ENCODE measurements at regions not wholly inside any gene's neighbourhood (a gene's known extent, or its start where the extent isn't known, plus 50 kb on each side); places are given as distances from the start of the nearest gene placed in this dataset.

- H2AFZ ChIP-seq (ENCODE audit: low read length) = no peak overlapping the region
- H3K4me1 ChIP-seq (ENCODE audit: low read length) = no peaks in the 10 kb centered on the region
- H3K9me2 ChIP-seq (replicated peaks; ENCODE audit: insufficient read depth, low read length) = no peaks in the 10 kb centered on the region
- no peaks in the 10 kb centered on the region for H3K27me3 ChIP-seq (ENCODE audit: low read length)
- no peak for DNase-seq
- H3K9me3 ChIP-seq (ENCODE audit: low read length) = no peaks in the 10 kb centered on the region
- no peak overlapping the region for H3K9ac ChIP-seq (ENCODE audit: low read length)
- H4K20me1 ChIP-seq (ENCODE audit: insufficient read depth, low read depth, low read length) = no peaks in the 10 kb centered on the region
- H3K4me3 ChIP-seq (ENCODE audit: low read length) = no peak overlapping the region
- no peaks in the 10 kb centered on the region for H3K36me3 ChIP-seq (ENCODE audit: insufficient read depth, low read length)
- H3K79me2 ChIP-seq (ENCODE audit: low read length) = no peaks in the 10 kb centered on the region
- no peak overlapping the region for H3K27ac ChIP-seq (ENCODE audit: low read length)
- no peak overlapping the region for H3K4me2 ChIP-seq (ENCODE audit: low read depth, low read length, poor library complexity, severe bottlenecking)
These were observed 148.8 kb upstream of the GADL1 start for GRCh38 chr3:31043184-31043819.

GRCh38 chr3:31047673-31048072, 153.2 kb upstream of the GADL1 start:
- Histone ChIP-seq H3K4me2 (ENCODE audit: low read depth, low read length, poor library complexity, severe bottlenecking) (no peak overlapping the region), H3K9ac (ENCODE audit: low read length) (no peak overlapping the region), H3K27me3 (ENCODE audit: low read length) (0 out of 2 replicates have a peak, but pooled peaks cover 2% of the 10 kb centered on the region), H3K79me2 (ENCODE audit: low read length) (no peaks in the 10 kb centered on the region), H3K9me2 (replicated peaks; ENCODE audit: insufficient read depth, low read length) (no peaks in the 10 kb centered on the region; the same call in 1 of the 2 replicates), H3K4me3 (ENCODE audit: low read length) (no peak overlapping the region), H3K27ac (ENCODE audit: low read length) (no peak overlapping the region), H3K36me3 (ENCODE audit: insufficient read depth, low read length) (no peaks in the 10 kb centered on the region), H3K9me3 (ENCODE audit: low read length) (no peaks in the 10 kb centered on the region), H4K20me1 (ENCODE audit: insufficient read depth, low read depth, low read length) (no peaks in the 10 kb centered on the region), H3K4me1 (ENCODE audit: low read length) (no peaks in the 10 kb centered on the region), H2AFZ (ENCODE audit: low read length) (no peak overlapping the region)
- DNase-seq = no peak

- Histone ChIP-seq H3K4me2 (ENCODE audit: low read depth, low read length, poor library complexity, severe bottlenecking) (no peak overlapping the region), H3K4me3 (ENCODE audit: low read length) (no peak overlapping the region), H3K9me3 (ENCODE audit: low read length) (no peaks in the 10 kb centered on the region), H3K9ac (ENCODE audit: low read length) (no peak overlapping the region), H3K9me2 (replicated peaks; ENCODE audit: insufficient read depth, low read length) (no peaks in the 10 kb centered on the region; the same call in 1 of the 2 replicates), H2AFZ (ENCODE audit: low read length) (no peak overlapping the region), H3K36me3 (ENCODE audit: insufficient read depth, low read length) (no peaks in the 10 kb centered on the region), H4K20me1 (ENCODE audit: insufficient read depth, low read depth, low read length) (no peaks in the 10 kb centered on the region), H3K27ac (ENCODE audit: low read length) (no peak overlapping the region), H3K27me3 (ENCODE audit: low read length) (0 out of 2 replicates have a peak, but pooled peaks cover 2% of the 10 kb centered on the region), H3K79me2 (ENCODE audit: low read length) (no peaks in the 10 kb centered on the region), H3K4me1 (ENCODE audit: low read length) (no peaks in the 10 kb centered on the region)
- no peak for DNase-seq
These were observed 153.7 kb upstream of the GADL1 start for GRCh38 chr3:31048143-31048542.

GRCh38 chr3:31050296-31050695, 155.8 kb upstream of the GADL1 start:
- Histone ChIP-seq H3K9ac (ENCODE audit: low read length) (no peak overlapping the region), H3K27ac (ENCODE audit: low read length) (no peak overlapping the region), H3K4me2 (ENCODE audit: low read depth, low read length, poor library complexity, severe bottlenecking) (no peak overlapping the region), H4K20me1 (ENCODE audit: insufficient read depth, low read depth, low read length) (no peaks in the 10 kb centered on the region), H2AFZ (ENCODE audit: low read length) (no peak overlapping the region), H3K9me2 (replicated peaks; ENCODE audit: insufficient read depth, low read length) (no peaks in the 10 kb centered on the region; the same call in 1 of the 2 replicates), H3K4me3 (ENCODE audit: low read length) (no peak overlapping the region), H3K27me3 (ENCODE audit: low read length) (0 out of 2 replicates have a peak, but pooled peaks cover 2% of the 10 kb centered on the region), H3K79me2 (ENCODE audit: low read length) (no peaks in the 10 kb centered on the region), H3K36me3 (ENCODE audit: insufficient read depth, low read length) (no peaks in the 10 kb centered on the region), H3K9me3 (ENCODE audit: low read length) (no peaks in the 10 kb centered on the region), H3K4me1 (ENCODE audit: low read length) (no peaks in the 10 kb centered on the region)
- DNase-seq = no peak

- 0 out of 2 replicates have a peak, but pooled peaks cover 2% of the 10 kb centered on the region for H3K27me3 ChIP-seq (ENCODE audit: low read length)
- no peak overlapping the region for H3K27ac ChIP-seq (ENCODE audit: low read length)
- no peak overlapping the region for H3K9ac ChIP-seq (ENCODE audit: low read length)
- H3K36me3 ChIP-seq (ENCODE audit: insufficient read depth, low read length) = no peaks in the 10 kb centered on the region
- H3K4me1 ChIP-seq (ENCODE audit: low read length) = no peaks in the 10 kb centered on the region
- H4K20me1 ChIP-seq (ENCODE audit: insufficient read depth, low read depth, low read length) = no peaks in the 10 kb centered on the region
- H3K79me2 ChIP-seq (ENCODE audit: low read length) = no peaks in the 10 kb centered on the region
- DNase-seq = no peak
- no peaks in the 10 kb centered on the region for H3K9me3 ChIP-seq (ENCODE audit: low read length)
- no peak overlapping the region for H3K4me3 ChIP-seq (ENCODE audit: low read length)
- no peak overlapping the region for H3K4me2 ChIP-seq (ENCODE audit: low read depth, low read length, poor library complexity, severe bottlenecking)
- no peak overlapping the region for H2AFZ ChIP-seq (ENCODE audit: low read length)
- H3K9me2 ChIP-seq (replicated peaks; ENCODE audit: insufficient read depth, low read length) = no peaks in the 10 kb centered on the region; the same call in 1 of the 2 replicates
These were observed 156.8 kb upstream of the GADL1 start for GRCh38 chr3:31051226-31051625.

- no peaks in the 10 kb centered on the region for H3K4me1 ChIP-seq (ENCODE audit: low read length)
- no peak for DNase-seq
- no peaks in the 10 kb centered on the region for H4K20me1 ChIP-seq (ENCODE audit: insufficient read depth, low read depth, low read length)
- H3K9me2 ChIP-seq (replicated peaks; ENCODE audit: insufficient read depth, low read length) = no peaks in the 10 kb centered on the region; the same call in 1 of the 2 replicates
- H2AFZ ChIP-seq (ENCODE audit: low read length) = no peak overlapping the region
- H3K9ac ChIP-seq (ENCODE audit: low read length) = no peak overlapping the region
- no peak overlapping the region for H3K4me3 ChIP-seq (ENCODE audit: low read length)
- no peaks in the 10 kb centered on the region for H3K79me2 ChIP-seq (ENCODE audit: low read length)
- H3K9me3 ChIP-seq (ENCODE audit: low read length) = no peaks in the 10 kb centered on the region
- no peaks in the 10 kb centered on the region for H3K36me3 ChIP-seq (ENCODE audit: insufficient read depth, low read length)
- no peak overlapping the region for H3K27ac ChIP-seq (ENCODE audit: low read length)
- no peak overlapping the region for H3K4me2 ChIP-seq (ENCODE audit: low read depth, low read length, poor library complexity, severe bottlenecking)
- 0 out of 2 replicates have a peak, but pooled peaks cover 2% of the 10 kb centered on the region for H3K27me3 ChIP-seq (ENCODE audit: low read length)
These were observed 158.8 kb upstream of the GADL1 start for GRCh38 chr3:31053299-31053698.

- Histone ChIP-seq H2AFZ (ENCODE audit: low read length) (no peak overlapping the region), H3K9me3 (ENCODE audit: low read length) (no peaks in the 10 kb centered on the region), H3K27ac (ENCODE audit: low read length) (no peak overlapping the region), H3K27me3 (ENCODE audit: low read length) (0 out of 2 replicates have a peak, but pooled peaks cover 2% of the 10 kb centered on the region), H3K4me2 (ENCODE audit: low read depth, low read length, poor library complexity, severe bottlenecking) (no peak overlapping the region), H3K79me2 (ENCODE audit: low read length) (no peaks in the 10 kb centered on the region), H3K9ac (ENCODE audit: low read length) (no peak overlapping the region), H3K4me3 (ENCODE audit: low read length) (no peak overlapping the region), H3K4me1 (ENCODE audit: low read length) (no peaks in the 10 kb centered on the region), H3K36me3 (ENCODE audit: insufficient read depth, low read length) (no peaks in the 10 kb centered on the region), H4K20me1 (ENCODE audit: insufficient read depth, low read depth, low read length) (no peaks in the 10 kb centered on the region), H3K9me2 (replicated peaks; ENCODE audit: insufficient read depth, low read length) (no peaks in the 10 kb centered on the region; the same call in 1 of the 2 replicates)
- DNase-seq = no peak
These were observed 159.6 kb upstream of the GADL1 start for GRCh38 chr3:31054032-31054431.

- H2AFZ ChIP-seq (ENCODE audit: low read length) = no peak overlapping the region
- H3K36me3 ChIP-seq (ENCODE audit: insufficient read depth, low read length) = no peaks in the 10 kb centered on the region
- no peaks in the 10 kb centered on the region for H4K20me1 ChIP-seq (ENCODE audit: insufficient read depth, low read depth, low read length)
- 0 out of 2 replicates have a peak, but pooled peaks cover 2% of the 10 kb centered on the region for H3K27me3 ChIP-seq (ENCODE audit: low read length)
- H3K9me3 ChIP-seq (ENCODE audit: low read length) = no peaks in the 10 kb centered on the region
- H3K4me2 ChIP-seq (ENCODE audit: low read depth, low read length, poor library complexity, severe bottlenecking) = no peak overlapping the region
- DNase-seq = no peak
- H3K27ac ChIP-seq (ENCODE audit: low read length) = no peak overlapping the region
- H3K79me2 ChIP-seq (ENCODE audit: low read length) = no peaks in the 10 kb centered on the region
- H3K4me3 ChIP-seq (ENCODE audit: low read length) = no peak overlapping the region
- no peak overlapping the region for H3K9ac ChIP-seq (ENCODE audit: low read length)
- H3K4me1 ChIP-seq (ENCODE audit: low read length) = no peaks in the 10 kb centered on the region
- no peaks in the 10 kb centered on the region for H3K9me2 ChIP-seq (replicated peaks; ENCODE audit: insufficient read depth, low read length)
These were observed 161.3 kb upstream of the GADL1 start for GRCh38 chr3:31055757-31056156.
